H1 (cell line): ENCODE measurements at regions not wholly inside any gene's neighbourhood (a gene's known extent, or its start where the extent isn't known, plus 50 kb on each side); places are given as distances from the start of the nearest gene placed in this dataset.

ENCODE experiments used
- CTCF ChIA-PET: fragments of 300-600 bp; sonication (Branson Sonifier 250); formaldehyde crosslinking; loops from one replicate; lab custom pipeline; 2021; ENCODE audit not compliant: partially characterized antibody; lab: Charles Lee
- POLR2A ChIA-PET: fragments of 300-600 bp; sonication (Branson Sonifier 250); formaldehyde crosslinking; loops from one replicate; lab custom pipeline; 2021; ENCODE audit warnings: inconsistent platforms; ENCODE audit not compliant: partially characterized antibody; lab: Charles Lee
- DNase-seq, 2 experiments: peaks; one replicate each; pipeline versions ENCODE4 v3.0.0 to v3.0.0-alpha.2; 2010 to 2022; ENCODE audit warnings: low spot score in 2 of 2, low read depth in 1 of 2, mixed read lengths in 1 of 2
- FAIRE-seq: peaks from 2 replicates; lab custom pipeline; 2011; peaks lifted over from hg19 to GRCh38; lab: Jason Lieb, UNC
- H2AFZ ChIP-seq: 2 replicates; pipeline ENCODE4 v1.8.1; 2012; ENCODE audit warnings: low read length, inconsistent platforms
- H2AK5ac ChIP-seq: 2 replicates; pipeline ENCODE4 v1.6.1; 2013; ENCODE audit warnings: low read depth, low read length
- H2BK120ac ChIP-seq: replicated peaks from 2 replicates; pipeline ENCODE3; 2013; ENCODE audit warnings: low read depth, low read length, inconsistent platforms
- H2BK12ac ChIP-seq: 2 replicates; pipeline ENCODE4 v1.6.1; 2013; ENCODE audit warnings: low read depth, low read length
- H2BK15ac ChIP-seq: 2 replicates; pipeline ENCODE4 v1.6.1; 2013; ENCODE audit warnings: low read length
- H2BK20ac ChIP-seq: 2 replicates; pipeline ENCODE4 v1.6.1; 2013; ENCODE audit warnings: low read length
- H2BK5ac ChIP-seq: 2 replicates; pipeline ENCODE4 v1.6.1; 2013; ENCODE audit warnings: low read depth, low read length
- H3K14ac ChIP-seq: 2 replicates; pipeline ENCODE4 v1.6.1; 2013; ENCODE audit warnings: inconsistent platforms; ENCODE audit not compliant: insufficient read length
- H3K18ac ChIP-seq: 2 replicates; pipeline ENCODE4 v1.6.1; 2013; ENCODE audit warnings: low read length; ENCODE audit errors: extremely low read depth
- H3K23ac ChIP-seq: 2 replicates; pipeline ENCODE4 v1.6.1; 2013; ENCODE audit warnings: inconsistent platforms; ENCODE audit not compliant: insufficient read length
- H3K23me2 ChIP-seq: 2 replicates; pipeline ENCODE4 v1.6.1; 2013; ENCODE audit warnings: low read depth, low read length
- H3K27ac ChIP-seq: 2 replicates; pipeline ENCODE4 v1.6.1; 2011; ENCODE audit warnings: low read depth, low read length, inconsistent platforms
- H3K27me3 ChIP-seq, 4 experiments: replicated peaks in 1 of 4; 1 replicate in 1 of 4; 2 replicates in 3 of 4; pipeline versions ENCODE4 v1.6.1 to v1.8.1; 2011 to 2013; ENCODE audit warnings: low read length in 3 of 4, mild to moderate bottlenecking in 3 of 4, inconsistent platforms in 2 of 4, mixed read lengths in 2 of 4, moderate library complexity in 1 of 4; ENCODE audit not compliant: control insufficient read depth in 3 of 4, insufficient read depth in 3 of 4; ENCODE audit errors: extremely low read depth in 1 of 4
- H3K36me3 ChIP-seq, 4 experiments: 2 replicates each; pipeline versions ENCODE4 v1.6.1 to v1.8.1; 2011 to 2013; ENCODE audit warnings: mild to moderate bottlenecking in 4 of 4, low read length in 3 of 4, moderate library complexity in 2 of 4, control low read depth in 1 of 4, inconsistent platforms in 1 of 4; ENCODE audit not compliant: insufficient read depth in 4 of 4, control insufficient read depth in 2 of 4
- H3K4ac ChIP-seq: replicated peaks from 2 replicates; pipeline ENCODE3; 2013; ENCODE audit warnings: low read length, low read depth, mixed read lengths, inconsistent platforms; ENCODE audit not compliant: insufficient read length
- H3K4me1 ChIP-seq, 4 experiments: replicated peaks in 1 of 4; 1 replicate in 1 of 4; 2 replicates in 3 of 4; pipeline versions ENCODE4 v1.6.1 to v1.8.1; 2011 to 2013; ENCODE audit warnings: low read length in 3 of 4, inconsistent platforms in 2 of 4, mixed read lengths in 1 of 4; ENCODE audit not compliant: insufficient read depth in 4 of 4, control insufficient read depth in 3 of 4
- H3K4me2 ChIP-seq, 2 experiments: 2 replicates each; pipeline versions ENCODE4 v1.6.1 to v1.8.1; 2011 to 2013; ENCODE audit warnings: low read depth in 2 of 2, low read length in 2 of 2, control low read depth in 1 of 2, inconsistent platforms in 1 of 2, mild to moderate bottlenecking in 1 of 2; ENCODE audit not compliant: insufficient read depth in 1 of 2
- H3K4me3 ChIP-seq, 4 experiments: fragments of 200-600, 300-600 bp in 1 of 4; sonication (generic), shearing (Covaris generic), sonication (Bioruptor Twin) in 1 of 4; 2 replicates each; pipeline versions ENCODE4 v1.5.1 to v1.8.1; 2011 to 2016; ENCODE audit warnings: low read length in 4 of 4, low read depth in 3 of 4, control low read depth in 2 of 4, inconsistent platforms in 2 of 4, mild to moderate bottlenecking in 2 of 4, mixed read lengths in 1 of 4, moderate library complexity in 1 of 4; ENCODE audit not compliant: insufficient read depth in 2 of 4; ENCODE audit errors: extremely low read depth in 1 of 4
- H3K56ac ChIP-seq: replicated peaks from 2 replicates; pipeline ENCODE3; 2013; ENCODE audit warnings: low read depth, mild to moderate bottlenecking, mixed read lengths, low read length, inconsistent platforms; ENCODE audit not compliant: insufficient read length
- H3K79me1 ChIP-seq: 2 replicates; pipeline ENCODE4 v1.6.1; 2013; ENCODE audit warnings: low read depth, low read length, control low read depth
- H3K79me2 ChIP-seq, 2 experiments: 2 replicates each; pipeline versions ENCODE4 v1.6.1 to v1.8.1; 2012 to 2013; ENCODE audit warnings: low read length in 2 of 2, mild to moderate bottlenecking in 2 of 2, inconsistent platforms in 1 of 2; ENCODE audit not compliant: insufficient read depth in 2 of 2, control insufficient read depth in 1 of 2
- H3K9ac ChIP-seq, 4 experiments: replicated peaks in 1 of 4; 1 replicate in 1 of 4; 2 replicates in 3 of 4; pipeline versions ENCODE4 v1.6.1 to v1.8.1; 2011 to 2013; ENCODE audit warnings: low read depth in 3 of 4, low read length in 3 of 4, control low read depth in 2 of 4, mild to moderate bottlenecking in 2 of 4, moderate library complexity in 2 of 4, inconsistent platforms in 1 of 4; ENCODE audit errors: extremely low read depth in 1 of 4
- H3K9me3 ChIP-seq, 2 experiments: 2 replicates each; pipeline versions ENCODE4 v1.6.1 to v1.8.1; 2012 to 2013; ENCODE audit warnings: mild to moderate bottlenecking in 2 of 2, moderate library complexity in 2 of 2, control low read depth in 1 of 2, inconsistent platforms in 1 of 2, low read depth in 1 of 2, low read length in 1 of 2, mixed read lengths in 1 of 2; ENCODE audit not compliant: insufficient read depth in 2 of 2
- H4K20me1 ChIP-seq, 2 experiments: replicated peaks in 1 of 2; 2 replicates each; pipeline versions ENCODE3 to v1.8.1; 2011 to 2013; ENCODE audit warnings: inconsistent platforms in 2 of 2, low read length in 2 of 2, mild to moderate bottlenecking in 1 of 2; ENCODE audit not compliant: insufficient read depth in 2 of 2, control insufficient read depth in 1 of 2
- H4K5ac ChIP-seq: 2 replicates; pipeline ENCODE4 v1.6.1; 2013; ENCODE audit warnings: low read length, low read depth, mixed read lengths, inconsistent platforms; ENCODE audit not compliant: insufficient read length
- H4K8ac ChIP-seq: 2 replicates; pipeline ENCODE4 v1.8.0; 2013; ENCODE audit warnings: mild to moderate bottlenecking, moderate library complexity, low read length, inconsistent platforms; ENCODE audit not compliant: insufficient read depth; ENCODE audit errors: extremely low read depth
- H4K91ac ChIP-seq: replicated peaks from 2 replicates; pipeline ENCODE3; 2013; ENCODE audit warnings: low read length, mixed read lengths, inconsistent platforms; ENCODE audit not compliant: insufficient read length
- CEBPB ChIP-seq: IDR thresholded peaks from 2 replicates; pipeline ENCODE4 v1.6.1; 2012; ENCODE audit warnings: low read depth, low read length
- CHD1 ChIP-seq: IDR thresholded peaks from 2 replicates; pipeline ENCODE4 v1.6.1; 2012; ENCODE audit warnings: low read depth, low read length, improper control_type of control experiment
- CREB1 ChIP-seq: IDR thresholded peaks from 2 replicates; pipeline ENCODE4 v1.6.1; 2012; ENCODE audit warnings: inconsistent platforms
- CTCF ChIP-seq, 3 experiments: IDR thresholded peaks; 1 replicate in 2 of 3; 2 replicates in 1 of 3; pipeline versions ENCODE4 v1.5.1 to v1.6.1; 2011; ENCODE audit warnings: low read length in 3 of 3, mild to moderate bottlenecking in 3 of 3, inconsistent platforms in 2 of 3, low read depth in 1 of 3, moderate library complexity in 1 of 3; ENCODE audit not compliant: insufficient read depth in 1 of 3; ENCODE audit errors: control extremely low read depth in 1 of 3
- E2F6 ChIP-seq: IDR thresholded peaks from 2 replicates; pipeline ENCODE4 v1.6.1; 2012; ENCODE audit warnings: inconsistent platforms
- EGR1 ChIP-seq: IDR thresholded peaks from 2 replicates; pipeline ENCODE4 v1.6.1; 2011; ENCODE audit warnings: low read depth, low read length, borderline replicate concordance
- JUND ChIP-seq: IDR thresholded peaks from 2 replicates; pipeline ENCODE4 v1.6.1; 2011; ENCODE audit warnings: mild to moderate bottlenecking, improper control_type of control experiment, low read length
- MAFK ChIP-seq: IDR thresholded peaks from 2 replicates; pipeline ENCODE4 v1.6.1; 2012; ENCODE audit warnings: low read depth, mild to moderate bottlenecking, improper control_type of control experiment, low read length
- NANOG ChIP-seq: IDR thresholded peaks from 2 replicates; pipeline ENCODE4 v1.6.1; 2011; ENCODE audit warnings: low read length, low read depth, mild to moderate bottlenecking, inconsistent platforms; ENCODE audit not compliant: insufficient read depth, poor library complexity, severe bottlenecking
- POLR2A ChIP-seq, 2 experiments: IDR thresholded peaks; 1 replicate in 1 of 2; 2 replicates in 1 of 2; pipeline ENCODE4 v1.6.1; 2011; ENCODE audit warnings: low read depth in 2 of 2, low read length in 2 of 2, mild to moderate bottlenecking in 2 of 2; ENCODE audit errors: control extremely low read depth in 1 of 2
- RAD21 ChIP-seq, 2 experiments: IDR thresholded peaks in 1 of 2; conservative IDR thresholded peaks in 1 of 2; 2 replicates each; pipeline ENCODE4 v1.6.1; 2011; ENCODE audit warnings: low read depth in 2 of 2, low read length in 2 of 2, improper control_type of control experiment in 1 of 2, inconsistent platforms in 1 of 2, mild to moderate bottlenecking in 1 of 2, moderate library complexity in 1 of 2
- RFX5 ChIP-seq: IDR thresholded peaks from 2 replicates; pipeline ENCODE4 v1.6.1; 2011; ENCODE audit warnings: low read depth, low read length, improper control_type of control experiment, borderline replicate concordance
- TCF12 ChIP-seq: IDR thresholded peaks from 2 replicates; pipeline ENCODE4 v1.6.1; 2011; ENCODE audit warnings: low read depth, mild to moderate bottlenecking, low read length
- ZNF274 ChIP-seq: IDR thresholded peaks from 2 replicates; pipeline ENCODE4 v1.7.0; 2012; ENCODE audit warnings: low read length, borderline replicate concordance; ENCODE audit errors: extremely low read depth

- Histone ChIP-seq H3K79me1 (no peaks in the 10 kb centered on the region), H4K91ac (no peak overlapping the region), H3K36me3 (peaks cover 0 to 2% (median 0%) of the 10 kb centered on the region in 4 experiments; a peak in 1 of 8 replicates), H3K27me3 (no peaks in the 10 kb centered on the region), H3K14ac (no peak overlapping the region), H2AFZ (no peak overlapping the region), H3K79me2 (no peaks in the 10 kb centered on the region), H3K4me3 (no peak overlapping the region), H3K27ac (no peak overlapping the region), H4K5ac (no peak overlapping the region), H3K56ac (no peak overlapping the region), H2BK120ac (no peak overlapping the region), H2AK5ac (no peak overlapping the region), H3K4ac (no peak overlapping the region), H2BK5ac (no peak overlapping the region), H2BK15ac (no peak overlapping the region), H3K9me3 (peaks cover 12 to 16% of the 10 kb centered on the region in 2 experiments), H3K18ac (no peak overlapping the region), H3K9ac (no peak overlapping the region), H3K4me2 (no peak overlapping the region), H3K23me2 (no peaks in the 10 kb centered on the region), H4K8ac (no peak overlapping the region), H2BK20ac (no peak overlapping the region), H3K4me1 (peaks cover 0 to 2% (median 0%) of the 10 kb centered on the region in 4 experiments; a peak in 1 of 7 replicates), H2BK12ac (no peak overlapping the region), H3K23ac (no peak overlapping the region), H4K20me1 (no peaks in the 10 kb centered on the region)
- CTCF ChIA-PET: no interaction called here
- POLR2A ChIA-PET: no interaction called here
- no peak for DNase-seq
- FAIRE-seq: no peak
- TF ChIP-seq CEBPB (no peak), CHD1 (no peak), E2F6 (no peak), NANOG (no peak), POLR2A (IDR thresholded peaks at IDR 0.05; ENCODE audit: control extremely low read depth in 1 of 2, low read depth in 2 of 2, low read length in 2 of 2) (no peak), EGR1 (no peak), RAD21 (IDR thresholded peaks at IDR 0.05 in 1 of 2, conservative IDR thresholded peaks at IDR 0.05 in 1 of 2; ENCODE audit: low read depth in 2 of 2, low read length in 2 of 2) (no peak), CREB1 (no peak), MAFK (no peak), JUND (no peak), CTCF (IDR thresholded peaks at IDR 0.05; ENCODE audit: control extremely low read depth in 1 of 3, insufficient read depth in 1 of 3, low read depth in 1 of 3, low read length in 3 of 3) (no peak), RFX5 (no peak), ZNF274 (no peak), TCF12 (no peak)
Observed at GRCh38 chr11:38582151-38582550, 1984.1 kb upstream of the RAG2 start.
